Lower leg skin (tissue), 4 donors: ENCODE measurements at regions not wholly inside any gene's neighbourhood (a gene's known extent, or its start where the extent isn't known, plus 50 kb on each side); places are given as distances from the start of the nearest gene placed in this dataset.
"Not testable (repeated sequence)": the region's sequence is repeated elsewhere in the genome, so short reads cannot be mapped to it uniquely, and the experiment has no call there.

ENCODE experiments used
- DNase-seq, 2 donors: peaks; one replicate each; pipeline ENCODE4 v3.0.0-alpha.2; 2019; ENCODE audit warnings: low spot score in 2 of 2
- H3K4me3 ChIP-seq: fragments of 200-600 bp; sonication (generic); 2 replicates; pipeline ENCODE4 v1.5.1; 2017; ENCODE audit warnings: mild to moderate bottlenecking, low read depth; ENCODE audit not compliant: poor library complexity, severe bottlenecking
- CTCF ChIP-seq, 3 donors: fragments of 450-650 bp; IDR thresholded peaks; one replicate each; pipeline ENCODE4 v1.5.1; 2016; ENCODE audit warnings: antibody characterized with exemption in 3 of 3, mild to moderate bottlenecking in 3 of 3, moderate library complexity in 2 of 3
- POLR2A ChIP-seq, 2 donors: fragments of 450-650 bp; IDR thresholded peaks; one replicate each; pipeline ENCODE4 v1.6.1; 2016 to 2017; ENCODE audit warnings: antibody characterized with exemption in 2 of 2, mild to moderate bottlenecking in 1 of 2, moderate library complexity in 1 of 2
- WGBS, 2 donors: methylation state at CpG; one replicate each; pipeline ENCODE4 v1.1.5; 2018; 5-methylcytosine and 5-hydroxymethylcytosine counted together
- intact Hi-C: fragments of 100-400 bp; cut with DNase I; formaldehyde crosslinking; loops from one replicate; pipeline ENCODE4 v1.15.0; 2023; ENCODE audit warnings: low total_unique reads

GRCh38 chr12:118537481-118537917 is 161.1 kb downstream of the SUDS3 start:
- no peak overlapping the region for H3K4me3 ChIP-seq
- no peak for TF ChIP-seq POLR2A (IDR thresholded peaks at IDR 0.05)
- TF ChIP-seq CTCF (IDR thresholded peaks at IDR 0.05) = no peak
- no peak for DNase-seq
- 59 to 61% methylated on average over 10 of the region's 10 CpGs for WGBS, 2 donors
- intact Hi-C loops = no loop called here

GRCh38 chr12:118541071-118541470 is 164.7 kb downstream of the SUDS3 start:
- intact Hi-C loops = no loop called here
- no peak for DNase-seq
- no peak for TF ChIP-seq POLR2A (IDR thresholded peaks at IDR 0.05)
- no peak overlapping the region for H3K4me3 ChIP-seq
- 80 to 84% methylated on average over 3 of the region's 3 CpGs for WGBS, 2 donors

- TF ChIP-seq CTCF (IDR thresholded peaks at IDR 0.05) (no peak), POLR2A (IDR thresholded peaks at IDR 0.05) (no peak)
- 88 to 89% methylated on average over 6 of the region's 6 CpGs for WGBS, 2 donors
- intact Hi-C loops = no loop called here
- DNase-seq = no peak
- no peak overlapping the region for H3K4me3 ChIP-seq
These were observed 165.6 kb downstream of the SUDS3 start for GRCh38 chr12:118541934-118542333.

GRCh38 chr12:118543651-118544050 is 167.3 kb downstream of the SUDS3 start:
- intact Hi-C loops = no loop called here
- TF ChIP-seq CTCF (IDR thresholded peaks at IDR 0.05) = no peak
- no peak for TF ChIP-seq POLR2A (IDR thresholded peaks at IDR 0.05)
- no peak overlapping the region for H3K4me3 ChIP-seq
- no peak for DNase-seq
- 81 to 82% methylated on average over 4 of the region's 4 CpGs for WGBS, 2 donors

GRCh38 chr12:118544569-118544968 is 168.2 kb downstream of the SUDS3 start:
- intact Hi-C loops = no loop called here
- DNase-seq = no peak
- TF ChIP-seq POLR2A (IDR thresholded peaks at IDR 0.05) (no peak), CTCF (IDR thresholded peaks at IDR 0.05) (no peak)
- no peak overlapping the region for H3K4me3 ChIP-seq
- WGBS, 2 donors = 31 to 65% methylated on average over 1 of the region's 1 CpG

- DNase-seq, intact Hi-C loops, H3K4me3 ChIP-seq: not testable (repeated sequence)
- WGBS, 2 donors = 94% methylated on average over 6 of the region's 6 CpGs
These were observed 171.3 kb downstream of the SUDS3 start for GRCh38 chr12:118547606-118548005.

- DNase-seq = no peak
- intact Hi-C loops = no loop called here
- 62 to 69% methylated on average over 4 of the region's 4 CpGs for WGBS, 2 donors
- H3K4me3 ChIP-seq = no peak overlapping the region
- no peak for TF ChIP-seq CTCF (IDR thresholded peaks at IDR 0.05)
These were observed 172.6 kb downstream of the SUDS3 start for GRCh38 chr12:118548887-118549509.
